Adrenal gland (tissue), 9 donors: ENCODE measurements at regions not wholly inside any gene's neighbourhood (a gene's known extent, or its start where the extent isn't known, plus 50 kb on each side); places are given as distances from the start of the nearest gene placed in this dataset.

Source experiments
- DNase-seq, 7 donors: peaks; one replicate each; pipeline ENCODE4 v3.0.0-alpha.2; 2019 to 2020
- H3K27ac ChIP-seq, 5 donors: fragments of 200-600 bp; sonication (generic) in 4 of 5; 1 replicate in 3 of 5; 2 replicates in 2 of 5; pipeline versions ENCODE4 v1.5.1 to v1.8.0; 2016 to 2020; ENCODE audit warnings: mild to moderate bottlenecking in 1 of 5
- H3K27me3 ChIP-seq: fragments of 200-600 bp; 2 replicates; pipeline ENCODE4 v1.8.0; 2021
- H3K36me3 ChIP-seq, 2 donors: fragments of 200-600 bp; replicated peaks in 1 of 2; 1 replicate in 1 of 2; 2 replicates in 1 of 2; pipeline versions ENCODE4 v1.5.1 to v1.8.0; 2018 to 2022
- H3K4me1 ChIP-seq, 2 donors: fragments of 200-600 bp; replicated peaks in 1 of 2; 1 replicate in 1 of 2; 2 replicates in 1 of 2; pipeline versions ENCODE4 v1.5.1 to v1.8.0; 2018 to 2021
- H3K4me3 ChIP-seq, 4 donors: fragments of 200-600 bp; sonication (generic) in 3 of 4; one replicate each; pipeline ENCODE4 v1.5.1; 2016 to 2018
- H3K9me3 ChIP-seq, 3 donors: fragments of 200-600 bp; sonication (generic) in 1 of 3; replicated peaks in 1 of 3; 1 replicate in 2 of 3; 2 replicates in 1 of 3; pipeline versions ENCODE4 v1.5.1 to v1.8.0; 2016 to 2021
- CTCF ChIP-seq, 6 experiments: fragments of 450-650 bp in 4 of 6; fragments of 200-600 bp in 2 of 6; sonication (generic) in 1 of 6; IDR thresholded peaks; 1 replicate in 5 of 6; 2 replicates in 1 of 6; pipeline versions ENCODE4 v1.5.1 to v1.8.0; 2016 to 2021; ENCODE audit warnings: antibody characterized with exemption in 6 of 6, mild to moderate bottlenecking in 2 of 6, moderate library complexity in 1 of 6
- POLR2A ChIP-seq, 2 donors: fragments of 450-650 bp; IDR thresholded peaks; one replicate each; pipeline ENCODE4 v1.6.1; 2017; ENCODE audit warnings: antibody characterized with exemption in 2 of 2, mild to moderate bottlenecking in 2 of 2, moderate library complexity in 1 of 2
- WGBS, 4 donors: extraction: QIAGEN DNeasy Blood & Tissue Kit in 2 of 4; methylation state at CpG; one replicate each; pipeline versions ENCODE4 v1.1.5 to v1.1.7; 2013 to 2017; 5-methylcytosine and 5-hydroxymethylcytosine counted together
- intact Hi-C, 2 donors: fragments of 100-400 bp; cut with DNase I; formaldehyde crosslinking; loops; one replicate each; pipeline versions ENCODE4 v1.14.1 to v1.15.0; 2022 to 2023
- donor health status: healthy with polysubstance abuse.
- donor health status: Bipolar disorder and iron deficiency.
- donor health status: DM: yes; HTN: yes; CAD: no.
- donor health status: DM: no; HTN: no; CAD: no.
- donor health status: DM: no; HTN: no; CAD: no.

GRCh38 chr1:165006831-165007230 lies 349.7 kb downstream of the LMX1A start:
- no peak for TF ChIP-seq POLR2A (IDR thresholded peaks at IDR 0.05)
- TF ChIP-seq CTCF (IDR thresholded peaks at IDR 0.05), result no peak
- Histone ChIP-seq H3K27me3 (no peaks in the 10 kb centered on the region), H3K4me1 (no peaks in the 10 kb centered on the region), H3K4me3 (no peak overlapping the region), H3K27ac (no peak overlapping the region), H3K36me3 (no peaks in the 10 kb centered on the region), H3K9me3 (no peaks in the 10 kb centered on the region)
- WGBS, 4 donors, result 86 to 91% (median 87%) methylated on average over 7 of the region's 7 CpGs
- no peak for DNase-seq
- intact Hi-C loops, result no loop called here

GRCh38 chr1:164999146-164999545 lies 357.4 kb downstream of the LMX1A start:
- intact Hi-C loops, result no loop called here
- H3K4me3 ChIP-seq, result no peak overlapping the region
- no peak for TF ChIP-seq CTCF (IDR thresholded peaks at IDR 0.05)
- no peak for TF ChIP-seq POLR2A (IDR thresholded peaks at IDR 0.05)
- no peak for DNase-seq
- no peaks in the 10 kb centered on the region for H3K9me3 ChIP-seq
- H3K4me1 ChIP-seq, result no peaks in the 10 kb centered on the region
- H3K27me3 ChIP-seq, result peaks cover 5% of the 10 kb centered on the region
- no peaks in the 10 kb centered on the region for H3K36me3 ChIP-seq
- WGBS, 4 donors, result 56 to 70% (median 69%) methylated on average over 5 of the region's 5 CpGs
- H3K27ac ChIP-seq, result no peak overlapping the region

DNA sequence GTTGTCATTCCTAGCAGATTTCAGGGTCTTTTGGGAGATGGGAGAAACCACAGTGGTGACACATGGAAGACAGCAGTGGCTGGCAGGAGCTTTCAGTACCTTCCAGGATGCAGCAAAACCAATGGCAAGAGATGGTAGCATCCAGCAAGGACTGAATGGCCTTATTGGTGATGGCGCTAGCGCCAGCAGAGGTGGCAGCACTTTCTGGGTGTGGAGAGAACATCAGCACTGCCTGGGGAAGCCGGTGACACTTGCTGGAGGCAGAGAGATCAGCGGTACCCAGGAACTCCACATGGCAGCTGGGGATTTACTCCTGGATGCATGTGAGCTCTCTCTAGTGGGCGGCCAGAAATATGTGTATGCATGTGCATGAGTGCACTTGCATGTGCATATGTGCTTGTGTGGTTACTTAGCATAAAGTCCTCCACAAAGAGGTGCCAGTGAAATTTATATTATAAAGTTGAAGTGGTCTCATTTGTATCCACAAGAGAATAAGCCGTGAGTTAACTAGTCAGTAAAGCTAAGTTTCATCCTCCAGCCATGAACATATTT lies 364.7 kb downstream of the LMX1A start:
- no peaks in the 10 kb centered on the region for H3K4me1 ChIP-seq
- intact Hi-C loops, result no loop called here
- H3K36me3 ChIP-seq, result no peaks in the 10 kb centered on the region
- no peak for TF ChIP-seq CTCF (IDR thresholded peaks at IDR 0.05)
- TF ChIP-seq POLR2A (IDR thresholded peaks at IDR 0.05), result no peak
- H3K9me3 ChIP-seq, result no peaks in the 10 kb centered on the region
- no peak overlapping the region for H3K4me3 ChIP-seq
- WGBS, 4 donors, result 86 to 94% (median 91%) methylated on average over 3 to 6 of the region's 6 CpGs
- no peaks in the 10 kb centered on the region for H3K27me3 ChIP-seq
- no peak overlapping the region for H3K27ac ChIP-seq
- DNase-seq, result no peak

DNA sequence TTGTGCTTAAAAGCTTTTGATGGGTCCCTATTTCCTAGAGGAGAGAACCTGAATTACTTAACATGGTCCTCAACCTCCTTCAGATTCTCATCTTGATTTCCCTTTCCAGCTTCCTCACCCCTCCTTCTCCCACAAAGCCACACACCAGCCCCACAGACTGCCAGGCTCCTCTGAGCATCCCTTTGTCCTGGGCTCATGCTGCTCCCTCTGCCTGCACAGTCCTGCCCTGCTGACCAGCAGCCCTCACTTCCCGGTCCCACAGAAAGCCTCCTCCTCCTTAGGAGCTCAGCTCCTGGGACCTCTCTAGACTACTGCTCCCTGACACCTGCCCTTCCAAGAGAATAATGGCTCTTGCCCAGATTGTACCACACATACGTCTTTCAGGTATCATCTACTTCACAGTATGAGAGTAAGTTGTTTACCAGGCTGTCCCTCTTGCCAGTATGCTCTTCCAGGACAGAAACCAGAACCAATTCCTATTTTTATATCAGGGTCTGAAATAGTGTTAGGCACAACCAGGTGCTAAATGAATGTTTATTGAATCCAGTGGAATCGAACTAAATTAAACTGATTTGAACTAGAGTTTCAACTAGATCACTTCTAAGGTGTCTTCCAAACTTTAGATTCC lies 373.4 kb downstream of the LMX1A start:
- DNase-seq, result no peak
- Histone ChIP-seq H3K4me1 (no peaks in the 10 kb centered on the region), H3K36me3 (no peaks in the 10 kb centered on the region), H3K9me3 (no peaks in the 10 kb centered on the region), H3K4me3 (no peak overlapping the region), H3K27ac (no peak overlapping the region), H3K27me3 (no peaks in the 10 kb centered on the region)
- 47 to 65% (median 57%) methylated on average over 3 of the region's 3 CpGs for WGBS, 4 donors
- intact Hi-C loops, result no loop called here
- TF ChIP-seq CTCF (IDR thresholded peaks at IDR 0.05), result no peak
